GM21786 (cell line): ENCODE measurements at regions not wholly inside any gene's neighbourhood (a gene's known extent, or its start where the extent isn't known, plus 50 kb on each side); places are given as distances from the start of the nearest gene placed in this dataset.

Source experiments
- ATAC-seq: cut with Tn5 transposase; IDR thresholded peaks from one replicate; pipeline ENCODE4 v1.9.1; 2021; ENCODE audit not compliant: unreplicated experiment

- ATAC-seq: no peak
Observed at GRCh38 chr10:24008164-24009091, 200.5 kb upstream of the KIAA1217 start.

- ATAC-seq: no peak
Observed at GRCh38 chr10:24009115-24009514, 199.8 kb upstream of the KIAA1217 start.

GRCh38 chr10:24009736-24010135, 199.2 kb upstream of the KIAA1217 start:
- ATAC-seq: no peak

GRCh38 chr10:24010436-24010970, 198.4 kb upstream of the KIAA1217 start:
- ATAC-seq: no peak

- no peak for ATAC-seq
Observed at GRCh38 chr10:24012249-24012803, 196.6 kb upstream of the KIAA1217 start.

GRCh38 chr10:24027107-24027506, 181.8 kb upstream of the KIAA1217 start:
- ATAC-seq: no peak

GRCh38 chr10:24034571-24034970, 174.4 kb upstream of the KIAA1217 start:
- ATAC-seq: no peak

GRCh38 chr10:24035761-24036160, 173.2 kb upstream of the KIAA1217 start:
- no peak for ATAC-seq

- ATAC-seq: no peak
Observed at GRCh38 chr10:24039315-24039714, 169.6 kb upstream of the KIAA1217 start.

GRCh38 chr10:24039897-24040296, 169.0 kb upstream of the KIAA1217 start:
- no peak for ATAC-seq

- no peak for ATAC-seq
Observed at GRCh38 chr10:24041034-24041433, 167.9 kb upstream of the KIAA1217 start.

- no peak for ATAC-seq
Observed at GRCh38 chr10:24041834-24042233, 167.1 kb upstream of the KIAA1217 start.

GRCh38 chr10:24042884-24043283, 166.1 kb upstream of the KIAA1217 start:
- ATAC-seq: no peak

GRCh38 chr10:24046060-24046459, 162.9 kb upstream of the KIAA1217 start:
- no peak for ATAC-seq

GRCh38 chr10:24047176-24047575, 161.8 kb upstream of the KIAA1217 start:
- no peak for ATAC-seq

- no peak for ATAC-seq
Observed at GRCh38 chr10:24054421-24054820, 154.5 kb upstream of the KIAA1217 start.

- ATAC-seq: no peak
Observed at GRCh38 chr10:24080207-24080606, 128.7 kb upstream of the KIAA1217 start.

GRCh38 chr10:24086296-24087086, 122.4 kb upstream of the KIAA1217 start:
- ATAC-seq: no peak

GRCh38 chr10:24091256-24091655, 117.7 kb upstream of the KIAA1217 start:
- no peak for ATAC-seq

GRCh38 chr10:24096281-24096680, 112.7 kb upstream of the KIAA1217 start:
- no peak for ATAC-seq

- no peak for ATAC-seq
Observed at GRCh38 chr10:24097751-24098207, 111.2 kb upstream of the KIAA1217 start.
